ENCODE measurements at regions not wholly inside any gene's neighbourhood (a gene's known extent, or its start where the extent isn't known, plus 50 kb on each side); places are given as distances from the start of the nearest gene placed in this dataset.

DNA sequence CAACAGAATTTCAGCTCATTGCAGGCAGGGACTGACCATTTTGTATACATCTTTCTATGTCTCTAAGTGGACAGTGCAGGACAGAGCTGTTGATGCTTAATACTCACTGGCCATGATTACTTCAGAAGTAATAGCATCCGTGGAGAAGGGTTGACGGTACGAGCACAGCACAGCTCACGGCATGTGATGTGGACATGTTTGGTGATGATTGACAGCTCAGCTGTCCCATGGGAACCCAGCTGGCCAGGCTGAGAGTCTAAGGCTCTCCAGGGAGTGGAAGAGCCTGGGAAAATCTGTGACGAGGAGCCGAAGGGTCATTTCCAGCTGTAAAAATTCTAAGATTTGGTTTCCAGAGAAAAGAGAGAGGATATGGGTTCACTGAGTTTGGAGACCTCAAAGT is 198.2 kb downstream of the SNX19 start:
- Histone ChIP-seq H3K4me1 (no peaks in the 10 kb centered on the region), H3K4me3 (no peak overlapping the region), H3K36me3 (no peaks in the 10 kb centered on the region), H3K9me3 (no peaks in the 10 kb centered on the region), H3K27ac (no peak overlapping the region), H3K27me3 (no peaks in the 10 kb centered on the region)
- TF ChIP-seq, protein P1, sequence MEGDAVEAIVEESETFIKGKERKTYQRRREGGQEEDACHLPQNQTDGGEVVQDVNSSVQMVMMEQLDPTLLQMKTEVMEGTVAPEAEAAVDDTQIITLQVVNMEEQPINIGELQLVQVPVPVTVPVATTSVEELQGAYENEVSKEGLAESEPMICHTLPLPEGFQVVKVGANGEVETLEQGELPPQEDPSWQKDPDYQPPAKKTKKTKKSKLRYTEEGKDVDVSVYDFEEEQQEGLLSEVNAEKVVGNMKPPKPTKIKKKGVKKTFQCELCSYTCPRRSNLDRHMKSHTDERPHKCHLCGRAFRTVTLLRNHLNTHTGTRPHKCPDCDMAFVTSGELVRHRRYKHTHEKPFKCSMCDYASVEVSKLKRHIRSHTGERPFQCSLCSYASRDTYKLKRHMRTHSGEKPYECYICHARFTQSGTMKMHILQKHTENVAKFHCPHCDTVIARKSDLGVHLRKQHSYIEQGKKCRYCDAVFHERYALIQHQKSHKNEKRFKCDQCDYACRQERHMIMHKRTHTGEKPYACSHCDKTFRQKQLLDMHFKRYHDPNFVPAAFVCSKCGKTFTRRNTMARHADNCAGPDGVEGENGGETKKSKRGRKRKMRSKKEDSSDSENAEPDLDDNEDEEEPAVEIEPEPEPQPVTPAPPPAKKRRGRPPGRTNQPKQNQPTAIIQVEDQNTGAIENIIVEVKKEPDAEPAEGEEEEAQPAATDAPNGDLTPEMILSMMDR (IDR thresholded peaks at IDR 0.05) = no peak
- intact Hi-C loops (cut with DNase I) = no loop called here
- ATAC-seq (no peak), DNase-seq (no peak)

DNA sequence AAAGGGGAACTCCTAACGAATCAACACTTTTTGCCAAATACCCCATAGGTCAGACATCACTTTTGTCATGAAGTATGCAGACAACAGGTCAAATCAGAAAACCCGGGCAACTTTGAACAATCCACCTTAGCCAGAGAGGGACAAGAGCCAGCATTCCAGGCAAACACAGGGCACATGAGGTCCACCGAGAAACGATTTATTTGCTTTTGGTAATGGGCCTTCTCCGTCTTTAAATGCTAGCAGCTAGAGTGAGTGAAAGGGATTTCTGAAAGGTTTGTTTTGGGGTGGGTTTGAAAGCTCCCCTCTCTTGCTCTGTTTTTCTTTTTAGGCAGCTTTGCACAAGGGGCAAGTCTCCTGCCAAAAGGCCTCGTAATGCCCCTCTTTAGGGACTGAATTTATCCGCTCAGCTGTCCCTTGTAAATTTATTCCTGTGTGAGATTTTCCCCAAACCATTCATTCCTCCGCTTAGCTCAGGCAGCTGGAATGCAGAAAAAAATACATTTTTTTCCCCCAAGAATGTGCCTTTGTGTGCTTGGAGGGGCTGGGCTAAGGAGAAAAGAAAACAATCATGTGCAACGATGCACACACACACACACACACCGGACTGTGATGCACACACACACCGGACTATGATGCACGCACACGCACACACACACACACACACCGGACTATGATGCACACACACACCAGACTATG is 196.9 kb downstream of the SNX19 start:
- Histone ChIP-seq H3K27me3 (no peaks in the 10 kb centered on the region), H3K36me3 (no peaks in the 10 kb centered on the region), H3K4me1 (no peaks in the 10 kb centered on the region), H3K4me3 (no peak overlapping the region), H3K27ac (no peak overlapping the region), H3K9me3 (no peaks in the 10 kb centered on the region)
- no peak for ATAC-seq
- DNase-seq = no peak
- intact Hi-C loops (cut with DNase I) = no loop called here
- TF ChIP-seq, protein P1 (IDR thresholded peaks at IDR 0.05) = no peak

DNA sequence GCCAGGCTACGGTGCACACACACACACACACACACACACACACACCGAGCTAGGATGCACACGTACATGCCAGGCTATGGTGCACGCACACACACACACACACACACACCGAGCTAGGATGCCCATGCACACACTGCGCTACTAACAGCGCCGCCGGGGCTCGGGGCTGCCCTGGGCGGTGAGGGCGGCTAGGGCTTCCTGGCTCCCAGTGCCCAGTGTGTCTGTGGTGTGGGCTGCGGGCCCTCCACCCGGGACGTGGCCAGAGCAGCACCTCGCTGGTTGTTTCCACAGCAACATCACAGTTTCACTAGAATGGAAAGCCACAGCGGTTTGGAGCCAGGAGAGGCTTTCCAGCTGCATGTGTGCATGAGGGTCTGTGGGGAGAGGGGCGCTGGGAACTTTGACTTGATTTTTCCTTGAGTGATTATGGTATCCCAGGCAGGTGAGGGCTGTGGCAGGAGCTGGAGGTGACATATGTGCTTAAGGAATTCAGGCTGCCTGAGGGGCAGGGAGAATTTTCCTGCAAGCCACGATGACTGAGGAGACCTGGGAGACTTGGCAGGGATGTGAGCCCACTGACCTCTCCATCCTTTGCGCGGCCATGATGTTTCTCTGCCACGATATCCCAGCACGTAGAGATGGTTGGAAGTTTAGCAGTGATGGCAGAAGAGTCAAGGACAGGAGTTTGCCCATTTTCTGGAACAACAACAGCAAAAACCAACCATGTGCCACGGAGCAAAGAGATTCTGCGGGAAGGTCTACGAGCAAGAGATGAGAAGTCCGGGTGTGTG is 195.9 kb downstream of the SNX19 start:
- intact Hi-C loops (cut with DNase I) = no loop called here
- no peak overlapping the region for H3K4me3 ChIP-seq
- ATAC-seq (peak; percentile 21), DNase-seq (no peak)
- H3K27ac ChIP-seq = no peak overlapping the region
- H3K36me3 ChIP-seq = no peaks in the 10 kb centered on the region
- TF ChIP-seq, protein P1 (IDR thresholded peaks at IDR 0.05) = no peak
- H3K9me3 ChIP-seq = no peaks in the 10 kb centered on the region
- H3K27me3 ChIP-seq = no peaks in the 10 kb centered on the region
- H3K4me1 ChIP-seq = no peaks in the 10 kb centered on the region

DNA sequence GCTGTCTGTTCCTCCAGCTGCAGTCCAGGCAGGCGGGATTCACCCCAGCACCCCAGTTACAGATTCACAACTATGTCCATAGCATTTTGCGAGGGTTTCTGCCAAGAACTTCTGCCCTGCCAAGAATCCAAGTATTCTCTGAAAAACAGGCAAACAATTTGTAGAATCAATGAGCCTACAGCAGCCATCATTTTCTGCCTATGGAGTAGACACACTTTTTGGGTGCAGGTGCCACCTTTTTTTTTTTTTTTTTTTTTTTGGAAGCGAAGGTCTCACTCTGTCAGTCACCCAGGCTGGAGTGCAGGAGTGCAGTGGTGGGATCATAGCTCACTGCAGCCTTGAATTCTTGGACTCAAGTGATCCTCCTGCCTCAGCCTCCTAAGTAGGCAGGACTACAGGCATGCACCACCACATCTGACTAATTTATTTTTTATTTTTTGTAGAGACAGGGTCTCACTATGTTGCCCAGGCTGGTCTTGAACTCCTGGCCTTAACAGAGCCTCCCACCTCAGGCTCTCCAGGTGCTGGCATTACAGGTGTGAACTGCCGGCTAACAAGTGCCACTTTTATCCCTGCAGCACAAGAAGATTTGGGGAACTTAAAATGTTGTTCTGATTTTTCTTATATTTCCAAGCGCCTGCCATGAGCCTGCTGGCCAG is 195.1 kb downstream of the SNX19 start:
- TF ChIP-seq, protein P1 (IDR thresholded peaks at IDR 0.05) = no peak
- Histone ChIP-seq H3K4me1 (no peaks in the 10 kb centered on the region), H3K36me3 (no peaks in the 10 kb centered on the region), H3K4me3 (no peak overlapping the region), H3K9me3 (no peaks in the 10 kb centered on the region), H3K27me3 (no peaks in the 10 kb centered on the region), H3K27ac (no peak overlapping the region)
- DNase-seq (no peak), ATAC-seq (no peak)
- intact Hi-C loops (cut with DNase I) = no loop called here

DNA sequence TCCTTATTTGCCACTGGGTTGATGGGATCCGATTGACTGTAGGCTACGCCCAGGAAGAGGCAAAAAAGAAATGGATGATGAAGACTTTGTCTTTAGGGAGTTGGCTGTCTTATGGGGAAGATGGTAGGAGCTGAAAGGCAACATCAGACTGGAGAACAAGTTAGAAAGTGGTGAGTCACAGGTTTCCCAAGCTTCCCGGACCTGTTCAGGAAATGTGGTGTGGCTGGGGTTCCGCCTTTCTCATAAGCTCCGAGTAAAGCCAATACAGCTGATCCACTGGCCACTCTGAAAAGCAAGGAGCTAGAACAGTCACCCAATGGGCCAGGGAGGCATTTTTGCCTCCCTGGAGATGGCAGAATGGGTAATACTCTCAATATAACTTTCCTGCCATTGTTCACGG is 194.5 kb downstream of the SNX19 start:
- DNase-seq (no peak), ATAC-seq (no peak)
- no peak overlapping the region for H3K27ac ChIP-seq
- no peak overlapping the region for H3K4me3 ChIP-seq
- TF ChIP-seq, protein P1 (IDR thresholded peaks at IDR 0.05) = no peak
- no peaks in the 10 kb centered on the region for H3K27me3 ChIP-seq
- H3K9me3 ChIP-seq = no peaks in the 10 kb centered on the region
- no peaks in the 10 kb centered on the region for H3K36me3 ChIP-seq
- intact Hi-C loops (cut with DNase I) = no loop called here
- H3K4me1 ChIP-seq = no peaks in the 10 kb centered on the region
